ENCODE measurements at regions not wholly inside any gene's neighbourhood (a gene's known extent, or its start where the extent isn't known, plus 50 kb on each side); places are given as distances from the start of the nearest gene placed in this dataset.

DNA sequence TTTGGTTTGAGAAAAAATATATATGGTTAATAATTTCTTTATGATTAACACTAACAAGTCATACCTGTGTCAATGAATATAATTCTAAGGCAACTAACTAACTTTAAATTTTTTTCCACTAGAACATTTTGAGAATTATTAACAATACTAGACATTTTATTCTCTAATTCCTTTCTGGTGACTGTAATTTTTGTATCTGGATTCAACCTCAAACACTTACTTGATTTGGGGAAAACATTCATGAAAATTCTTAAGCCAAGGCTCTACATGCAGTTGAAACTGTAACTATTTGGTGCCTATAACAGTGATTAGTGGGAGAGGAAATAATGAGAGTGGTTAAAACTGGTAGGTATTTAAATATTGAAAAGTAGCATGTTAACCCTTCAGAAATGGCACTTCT, 546.5 kb upstream of the KLHL29 start:
- TF ChIP-seq, protein P1, sequence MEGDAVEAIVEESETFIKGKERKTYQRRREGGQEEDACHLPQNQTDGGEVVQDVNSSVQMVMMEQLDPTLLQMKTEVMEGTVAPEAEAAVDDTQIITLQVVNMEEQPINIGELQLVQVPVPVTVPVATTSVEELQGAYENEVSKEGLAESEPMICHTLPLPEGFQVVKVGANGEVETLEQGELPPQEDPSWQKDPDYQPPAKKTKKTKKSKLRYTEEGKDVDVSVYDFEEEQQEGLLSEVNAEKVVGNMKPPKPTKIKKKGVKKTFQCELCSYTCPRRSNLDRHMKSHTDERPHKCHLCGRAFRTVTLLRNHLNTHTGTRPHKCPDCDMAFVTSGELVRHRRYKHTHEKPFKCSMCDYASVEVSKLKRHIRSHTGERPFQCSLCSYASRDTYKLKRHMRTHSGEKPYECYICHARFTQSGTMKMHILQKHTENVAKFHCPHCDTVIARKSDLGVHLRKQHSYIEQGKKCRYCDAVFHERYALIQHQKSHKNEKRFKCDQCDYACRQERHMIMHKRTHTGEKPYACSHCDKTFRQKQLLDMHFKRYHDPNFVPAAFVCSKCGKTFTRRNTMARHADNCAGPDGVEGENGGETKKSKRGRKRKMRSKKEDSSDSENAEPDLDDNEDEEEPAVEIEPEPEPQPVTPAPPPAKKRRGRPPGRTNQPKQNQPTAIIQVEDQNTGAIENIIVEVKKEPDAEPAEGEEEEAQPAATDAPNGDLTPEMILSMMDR (conservative IDR thresholded peaks at IDR 0.05) = no peak
- TF ChIP-seq ZFX (IDR thresholded peaks at IDR 0.05) = no peak
- H3K27ac ChIP-seq = no peak overlapping the region

DNA sequence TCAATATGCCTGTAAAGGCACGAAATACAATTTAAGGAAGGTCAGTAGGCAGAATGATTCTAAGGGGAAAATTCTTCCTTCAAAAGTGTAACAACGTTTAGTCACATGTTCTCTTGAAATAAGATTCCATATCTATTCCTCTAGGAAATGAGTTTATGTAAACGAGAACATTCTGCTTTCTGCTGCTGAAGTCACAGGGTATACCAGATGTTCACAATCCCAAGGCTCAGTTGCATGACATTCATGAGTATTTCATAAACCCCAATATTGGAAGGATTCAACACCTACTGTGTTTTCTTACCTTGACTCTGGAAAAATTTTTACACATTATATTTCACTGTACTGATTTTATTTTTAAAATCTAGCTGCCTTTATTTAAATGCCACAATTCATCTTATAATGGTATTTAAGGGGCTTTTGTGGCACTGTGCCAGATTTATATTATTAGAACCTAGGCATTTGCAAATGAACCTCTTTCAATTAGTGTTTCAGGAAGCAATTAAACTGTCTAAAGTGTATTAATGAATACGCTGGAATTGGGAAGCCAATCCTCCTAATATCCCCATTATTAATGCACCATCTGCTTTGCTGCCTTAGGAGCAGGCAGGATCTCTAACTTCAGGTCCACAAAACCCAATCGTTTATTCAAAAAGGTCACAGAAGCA, 542.6 kb upstream of the KLHL29 start:
- no peak overlapping the region for H3K27ac ChIP-seq
- TF ChIP-seq ZFX (IDR thresholded peaks at IDR 0.05) = no peak
- TF ChIP-seq, protein P1 (conservative IDR thresholded peaks at IDR 0.05) = no peak

DNA sequence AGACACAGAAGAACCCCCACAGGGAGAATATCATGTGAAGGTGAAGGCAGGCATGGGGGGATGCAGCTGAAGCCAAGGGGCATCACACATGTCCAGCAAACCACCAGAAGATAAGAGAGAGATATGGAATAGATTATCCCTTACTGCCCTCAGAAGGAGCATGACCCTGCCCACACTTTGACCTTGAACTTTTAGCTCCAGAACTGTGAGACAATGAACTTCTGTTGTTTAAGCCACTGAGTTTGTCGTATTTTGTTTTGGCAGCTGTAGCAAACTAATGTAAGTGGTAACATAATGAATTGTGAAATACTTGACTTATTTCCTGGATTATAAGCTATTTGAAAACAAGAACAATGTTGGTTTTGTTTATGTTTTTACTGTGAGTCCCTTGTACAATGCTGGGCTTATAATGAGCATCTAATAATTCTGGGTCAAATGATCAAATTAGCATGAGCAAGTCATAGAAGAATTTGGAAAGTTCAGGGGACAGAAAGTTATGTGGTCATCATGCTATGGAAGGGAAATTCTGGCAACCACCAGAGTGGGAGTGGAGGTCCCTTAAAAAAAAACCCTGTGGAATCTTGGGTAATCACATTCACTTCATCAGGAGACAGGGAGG, 541.0 kb upstream of the KLHL29 start:
- no peak overlapping the region for H3K27ac ChIP-seq
- no peak for TF ChIP-seq ZFX (IDR thresholded peaks at IDR 0.05)
- TF ChIP-seq, protein P1 (conservative IDR thresholded peaks at IDR 0.05) = no peak

DNA sequence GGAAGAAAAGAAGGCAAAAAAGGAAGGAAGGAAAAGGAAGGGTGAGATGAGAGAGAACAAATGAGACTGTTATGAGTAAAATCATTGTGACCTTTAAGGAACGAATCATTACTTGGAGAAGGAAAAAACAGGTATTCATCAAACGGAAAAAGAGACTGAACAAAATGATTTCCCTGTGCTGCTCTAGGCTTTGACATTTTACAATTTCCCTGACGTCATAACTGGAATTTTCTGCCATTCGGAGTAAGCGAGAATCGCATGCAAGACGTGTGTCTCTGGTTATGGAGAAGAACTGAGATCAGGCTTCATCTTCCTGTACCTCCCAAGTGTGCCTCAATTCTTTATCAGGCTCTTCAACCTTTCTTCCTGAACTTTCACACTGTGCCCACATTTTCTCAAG, 534.7 kb upstream of the KLHL29 start:
- no peak overlapping the region for H3K27ac ChIP-seq
- TF ChIP-seq ZFX (IDR thresholded peaks at IDR 0.05) = no peak
- TF ChIP-seq, protein P1 (conservative IDR thresholded peaks at IDR 0.05) = no peak

DNA sequence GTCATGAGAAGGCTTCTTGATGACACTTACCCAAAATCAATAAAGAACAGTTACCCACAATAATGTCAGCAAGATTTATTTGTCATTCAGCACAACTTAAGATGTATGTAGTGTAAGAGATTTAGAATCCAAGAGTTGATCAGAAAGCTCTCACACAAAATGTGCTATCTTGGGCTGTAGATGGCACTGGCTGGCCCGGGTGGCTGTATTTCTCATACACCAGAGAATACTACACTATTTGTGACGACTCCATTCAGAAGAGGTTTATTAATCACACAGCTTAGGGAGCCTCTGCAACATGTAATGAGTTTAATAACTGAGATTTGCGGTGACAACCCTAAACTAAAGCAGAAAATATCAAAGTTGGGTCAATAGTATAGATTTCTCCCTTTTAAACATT, 530.4 kb upstream of the KLHL29 start:
- H3K27ac ChIP-seq = no peak overlapping the region
- TF ChIP-seq ZFX (IDR thresholded peaks at IDR 0.05) = no peak
- TF ChIP-seq, protein P1 (conservative IDR thresholded peaks at IDR 0.05) = no peak

DNA sequence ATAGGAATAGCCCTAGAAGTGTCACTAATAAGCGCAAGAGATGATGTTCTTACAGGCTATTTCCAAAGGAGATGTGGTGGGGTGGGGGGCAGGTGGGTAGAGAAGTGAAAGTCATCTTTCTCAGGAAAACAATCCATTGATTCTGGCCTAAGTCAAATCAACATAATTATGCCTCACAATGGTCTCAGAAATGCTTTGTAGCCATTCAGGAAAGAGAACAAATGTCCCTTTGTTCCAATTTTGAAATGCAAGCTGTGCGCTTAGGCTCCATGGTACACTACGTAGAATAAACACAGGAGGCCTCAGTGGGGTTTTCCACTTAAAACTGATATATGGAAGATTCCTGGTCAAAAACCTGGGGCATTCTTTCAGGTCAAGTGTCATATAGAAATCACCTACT, 529.9 kb upstream of the KLHL29 start:
- H3K27ac ChIP-seq = no peak overlapping the region
- TF ChIP-seq, protein P1 (conservative IDR thresholded peaks at IDR 0.05) = no peak
- no peak for TF ChIP-seq ZFX (IDR thresholded peaks at IDR 0.05)

DNA sequence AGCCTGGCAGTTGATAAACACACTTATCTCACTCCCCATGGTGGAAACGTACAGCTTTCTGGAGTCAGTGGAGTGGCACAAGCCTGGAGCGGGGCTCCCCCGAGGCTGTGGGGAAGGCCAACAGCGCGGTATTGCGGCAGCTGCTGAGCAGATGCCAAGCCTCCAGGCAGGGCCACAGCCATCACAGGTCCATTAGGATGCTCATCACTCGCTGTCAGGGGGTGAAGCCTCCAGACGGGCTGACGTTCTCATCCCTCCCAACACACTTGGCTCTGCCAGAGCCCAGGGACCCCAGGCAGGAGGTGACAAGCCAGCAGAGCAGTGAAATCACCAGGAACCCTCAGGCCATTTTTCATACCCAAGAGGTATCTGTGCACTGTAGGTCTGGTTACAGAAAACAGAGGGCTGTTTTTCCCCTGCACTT, 529.2 kb upstream of the KLHL29 start:
- no peak overlapping the region for H3K27ac ChIP-seq
- TF ChIP-seq, protein P1 (conservative IDR thresholded peaks at IDR 0.05) = no peak
- TF ChIP-seq ZFX (IDR thresholded peaks at IDR 0.05) = no peak

Data from C4-2B (cell line).